HEK293 (cell line): ENCODE measurements at regions not wholly inside any gene's neighbourhood (a gene's known extent, or its start where the extent isn't known, plus 50 kb on each side); places are given as distances from the start of the nearest gene placed in this dataset.

ENCODE experiments used
- CTCF ChIA-PET: fragments of 350-600 bp; formaldehyde crosslinking; extraction: SDS; loops from one replicate; lab custom pipeline; 2021; ENCODE audit warnings: antibody characterized with exemption; lab: Yijun Ruan, JAX
- POLR2A ChIA-PET: fragments of 300-600 bp; formaldehyde crosslinking; extraction: SDS; loops from one replicate; lab custom pipeline; 2020; ENCODE audit warnings: antibody characterized with exemption, inconsistent platforms; lab: Yijun Ruan, JAX
- H3K27ac ChIP-seq: fragments of 200-500 bp; sonication (Bioruptor generic); 2 replicates; pipeline ENCODE4 v1.5.1; 2014; ENCODE audit warnings: low read depth, low read length, control low read depth, inconsistent platforms; ENCODE audit errors: extremely low read depth
- H3K36me3 ChIP-seq, 2 experiments: fragments of 200-500 bp in 1 of 2; sonication (Bioruptor generic) in 1 of 2; 1 replicate in 1 of 2; 2 replicates in 1 of 2; pipeline ENCODE4 v1.5.1; 2014 to 2017; ENCODE audit warnings: inconsistent platforms in 2 of 2, low read length in 2 of 2; ENCODE audit not compliant: control insufficient read depth in 2 of 2, insufficient read depth in 1 of 2
- H3K4me1 ChIP-seq: fragments of 200-500 bp; sonication (Bioruptor generic); 2 replicates; pipeline ENCODE4 v1.5.1; 2014; ENCODE audit warnings: mild to moderate bottlenecking, low read length, inconsistent platforms; ENCODE audit not compliant: control insufficient read depth, insufficient read depth
- H3K4me3 ChIP-seq: 2 replicates; pipeline ENCODE4 v1.5.1; 2011; ENCODE audit warnings: low read depth, mild to moderate bottlenecking, control low read depth, low read length, moderate library complexity
- H3K9me3 ChIP-seq: fragments of 200-500 bp; sonication (Bioruptor generic); 2 replicates; pipeline ENCODE4 v1.5.1; 2014; ENCODE audit warnings: low read depth, low read length, inconsistent platforms; ENCODE audit not compliant: control insufficient read depth, insufficient read depth
- ATF2 ChIP-seq: fragments of 450-650 bp; formaldehyde crosslinking; IDR thresholded peaks from 2 replicates; pipeline ENCODE4 v1.5.1; 2016; ENCODE audit warnings: missing biosample characterization, missing genetic modification characterization, low read depth
- CTCF ChIP-seq: fragments of 450-650 bp; formaldehyde crosslinking; IDR thresholded peaks from 2 replicates; pipeline ENCODE4 v1.5.1; 2016; ENCODE audit warnings: missing biosample characterization, missing genetic modification characterization
- GLI4 ChIP-seq: fragments of 450-650 bp; formaldehyde crosslinking; IDR thresholded peaks from 2 replicates; pipeline ENCODE4 v1.5.1; 2016; ENCODE audit warnings: missing biosample characterization, missing genetic modification characterization
- GLIS1 ChIP-seq: fragments of 450-650 bp; formaldehyde crosslinking; IDR thresholded peaks from 2 replicates; pipeline ENCODE4 v1.5.1; 2016; ENCODE audit warnings: missing biosample characterization, missing genetic modification characterization
- KLF17 ChIP-seq: fragments of 450-650 bp; formaldehyde crosslinking; IDR thresholded peaks from 2 replicates; pipeline ENCODE4 v1.5.1; 2016; ENCODE audit warnings: missing biosample characterization, missing genetic modification characterization
- PRDM1 ChIP-seq: fragments of 450-650 bp; formaldehyde crosslinking; IDR thresholded peaks from 2 replicates; pipeline ENCODE4; 2016; ENCODE audit warnings: missing biosample characterization, missing genetic modification characterization
- PRDM10 ChIP-seq: fragments of 450-650 bp; formaldehyde crosslinking; IDR thresholded peaks from 2 replicates; pipeline ENCODE4 v1.5.1; 2016; ENCODE audit warnings: missing biosample characterization, missing genetic modification characterization
- PRDM6 ChIP-seq: fragments of 450-650 bp; formaldehyde crosslinking; IDR thresholded peaks from 2 replicates; pipeline ENCODE4 v1.5.1; 2017; ENCODE audit warnings: missing biosample characterization, missing genetic modification characterization
- ZBTB20 ChIP-seq: fragments of 450-650 bp; formaldehyde crosslinking; IDR thresholded peaks from 2 replicates; pipeline ENCODE4 v1.5.1; 2016; ENCODE audit warnings: missing biosample characterization, missing genetic modification characterization
- ZBTB8A ChIP-seq: fragments of 450-650 bp; formaldehyde crosslinking; IDR thresholded peaks from 2 replicates; pipeline ENCODE4 v1.5.1; 2016; ENCODE audit warnings: missing biosample characterization, missing genetic modification characterization
- ZNF121 ChIP-seq: fragments of 450-650 bp; formaldehyde crosslinking; IDR thresholded peaks from 2 replicates; pipeline ENCODE4 v1.5.1; 2016; ENCODE audit warnings: missing biosample characterization, missing genetic modification characterization
- ZNF2 ChIP-seq: fragments of 450-650 bp; formaldehyde crosslinking; IDR thresholded peaks from 2 replicates; pipeline ENCODE4 v1.5.1; 2016; ENCODE audit warnings: missing biosample characterization, missing genetic modification characterization
- ZNF214 ChIP-seq: fragments of 450-650 bp; formaldehyde crosslinking; IDR thresholded peaks from 2 replicates; pipeline ENCODE4 v1.5.1; 2017; ENCODE audit warnings: missing biosample characterization, mild to moderate bottlenecking, missing genetic modification characterization, borderline replicate concordance
- ZNF335 ChIP-seq: fragments of 450-650 bp; formaldehyde crosslinking; conservative IDR thresholded peaks from 2 replicates; pipeline ENCODE4 v1.5.1; 2016; ENCODE audit warnings: missing biosample characterization, missing genetic modification characterization
- ZNF548 ChIP-seq: fragments of 450-650 bp; formaldehyde crosslinking; IDR thresholded peaks from 2 replicates; pipeline ENCODE4 v1.5.1; 2016; ENCODE audit warnings: missing biosample characterization, missing genetic modification characterization
- ZNF555 ChIP-seq: fragments of 450-650 bp; formaldehyde crosslinking; conservative IDR thresholded peaks from 2 replicates; pipeline ENCODE4 v1.5.1; 2017; ENCODE audit warnings: missing biosample characterization, mild to moderate bottlenecking, missing genetic modification characterization, inconsistent platforms
- ZNF600 ChIP-seq: fragments of 450-650 bp; formaldehyde crosslinking; IDR thresholded peaks from 2 replicates; pipeline ENCODE4 v1.5.1; 2016; ENCODE audit warnings: missing biosample characterization, missing genetic modification characterization
- ZNF623 ChIP-seq: fragments of 450-650 bp; formaldehyde crosslinking; IDR thresholded peaks from 2 replicates; pipeline ENCODE4 v1.5.1; 2016; ENCODE audit warnings: missing biosample characterization, missing genetic modification characterization
- ZNF645 ChIP-seq: fragments of 450-650 bp; formaldehyde crosslinking; IDR thresholded peaks from 2 replicates; pipeline ENCODE4; 2016; ENCODE audit warnings: missing biosample characterization, missing genetic modification characterization
- ZNF660 ChIP-seq: fragments of 450-650 bp; IDR thresholded peaks from 2 replicates; pipeline ENCODE4 v1.5.1; 2018; ENCODE audit warnings: missing biosample characterization, mild to moderate bottlenecking, missing genetic modification characterization
- ZNF768 ChIP-seq: fragments of 450-650 bp; formaldehyde crosslinking; IDR thresholded peaks from 2 replicates; pipeline ENCODE4 v1.5.1; 2018; ENCODE audit warnings: missing biosample characterization, mild to moderate bottlenecking, missing genetic modification characterization
- ZNF777 ChIP-seq: fragments of 450-650 bp; formaldehyde crosslinking; IDR thresholded peaks from 2 replicates; pipeline ENCODE4 v1.5.1; 2017; ENCODE audit warnings: missing biosample characterization, missing genetic modification characterization, borderline replicate concordance
- ZNF837 ChIP-seq: fragments of 450-650 bp; formaldehyde crosslinking; IDR thresholded peaks from 2 replicates; pipeline ENCODE4 v1.5.1; 2016; ENCODE audit warnings: missing biosample characterization, missing genetic modification characterization
- ZSCAN23 ChIP-seq: fragments of 450-650 bp; formaldehyde crosslinking; IDR thresholded peaks from 2 replicates; pipeline ENCODE4 v1.5.1; 2016; ENCODE audit warnings: missing biosample characterization, missing genetic modification characterization

GRCh38 chr11:39425226-39425625 lies 2034.2 kb downstream of the LRRC4C start (continued):
- TF ChIP-seq ZNF645 (tag by site-specific recombination) (no peak), CTCF (no peak), ZNF121 (tag by site-specific recombination) (no peak), GLIS1 (tag by site-specific recombination) (no peak), ZNF660 (tag by site-specific recombination) (no peak), ZNF335 (tag by site-specific recombination) (no peak), ZBTB20 (tag by site-specific recombination) (no peak)

- CTCF ChIA-PET, result interaction anchor here (0.6 kb wide), 1 partner anchor 52 kb away, joined by 3 read pairs; no protein-coding TSS in a partner anchor
- TF ChIP-seq ZNF768 (tag by site-specific recombination), result no peak
- no peak for TF ChIP-seq ATF2 (tag by site-specific recombination)
- no peak for TF ChIP-seq PRDM6
- no peak for TF ChIP-seq ZNF623 (tag by site-specific recombination)
- Histone ChIP-seq H3K4me1 (no peaks in the 10 kb centered on the region), H3K27ac (no peak overlapping the region), H3K9me3 (no peaks in the 10 kb centered on the region), H3K4me3 (no peak overlapping the region), H3K36me3 (no peaks in the 10 kb centered on the region)
- POLR2A ChIA-PET, result no interaction called here
Measured at GRCh38 chr11:39412117-39412516, 2047.3 kb downstream of the LRRC4C start.

GRCh38 chr11:39385911-39386310 lies 2073.5 kb downstream of the LRRC4C start:
- H3K4me3 ChIP-seq, result no peak overlapping the region
- H3K4me1 ChIP-seq, result no peaks in the 10 kb centered on the region
- POLR2A ChIA-PET, result no interaction called here
- H3K36me3 ChIP-seq, result no peaks in the 10 kb centered on the region
- TF ChIP-seq ZBTB8A (no peak), PRDM10 (tag by site-specific recombination) (no peak), PRDM1 (no peak), ZNF600 (no peak), ZSCAN23 (tag by site-specific recombination) (no peak), ZNF548 (no peak), GLI4 (tag by site-specific recombination) (no peak), ZNF777 (tag by site-specific recombination) (no peak), ZNF555 (no peak), ZNF2 (tag by site-specific recombination) (no peak), KLF17 (tag by site-specific recombination) (no peak), ZNF837 (tag by site-specific recombination) (no peak), ZNF214 (no peak)
- TF ChIP-seq, all 188 proteins: peak for 0
- H3K9me3 ChIP-seq, result no peaks in the 10 kb centered on the region
- H3K27ac ChIP-seq, result no peak overlapping the region
- CTCF ChIA-PET, result interaction anchor here (0.8 kb wide), 1 partner anchor 11 kb away, joined by 4 read pairs; no protein-coding TSS in a partner anchor
